DND-41 (cell line): ENCODE measurements at regions not wholly inside any gene's neighbourhood (a gene's known extent, or its start where the extent isn't known, plus 50 kb on each side); places are given as distances from the start of the nearest gene placed in this dataset.

Experiments
- ATAC-seq: fragments of 200-7000 bp; cut with Tn5 transposase; 3 replicates; pipeline ENCODE4 v1.9.1; 2021; ENCODE audit warnings: low read depth; ENCODE audit not compliant: insufficient read depth
- DNase-seq: peaks from one replicate; pipeline ENCODE4 v3.0.0-alpha.2; 2020
- H2AFZ ChIP-seq: 2 replicates; pipeline ENCODE4 v1.6.0; 2012; ENCODE audit warnings: low read depth, low read length
- H3K27ac ChIP-seq: 2 replicates; pipeline ENCODE4 v1.5.1; 2012; ENCODE audit warnings: low read length, inconsistent platforms
- H3K27me3 ChIP-seq: fragments of 200-600 bp; sonication (generic); 2 replicates; pipeline ENCODE4 v1.6.0; 2012; ENCODE audit warnings: low read length, mild to moderate bottlenecking, inconsistent platforms; ENCODE audit not compliant: insufficient read depth, poor library complexity
- H3K36me3 ChIP-seq: 2 replicates; pipeline ENCODE4 v1.5.1; 2012; ENCODE audit warnings: low read length, inconsistent platforms; ENCODE audit not compliant: insufficient read depth
- H3K4me1 ChIP-seq: 2 replicates; pipeline ENCODE4 v1.5.1; 2012; ENCODE audit warnings: mild to moderate bottlenecking, low read length; ENCODE audit not compliant: insufficient read depth
- H3K4me2 ChIP-seq: 2 replicates; pipeline ENCODE4 v1.6.0; 2012; ENCODE audit warnings: mild to moderate bottlenecking, moderate library complexity, low read length, inconsistent platforms; ENCODE audit not compliant: insufficient read depth
- H3K4me3 ChIP-seq, 2 experiments: fragments of 200-600 bp in 1 of 2; shearing (Covaris generic) in 1 of 2; 2 replicates each; pipeline ENCODE4 v1.5.1; 2012 to 2016; ENCODE audit warnings: inconsistent platforms in 2 of 2, low read length in 2 of 2, mild to moderate bottlenecking in 2 of 2, low read depth in 1 of 2, moderate library complexity in 1 of 2
- H3K79me2 ChIP-seq: 2 replicates; pipeline ENCODE4 v1.6.0; 2012; ENCODE audit warnings: low read length, inconsistent platforms; ENCODE audit not compliant: insufficient read depth
- H3K9ac ChIP-seq: 2 replicates; pipeline ENCODE4 v1.6.0; 2012; ENCODE audit warnings: low read depth, mild to moderate bottlenecking, inconsistent platforms, low read length, moderate library complexity
- H3K9me3 ChIP-seq: 2 replicates; pipeline ENCODE4 v1.5.1; 2012; ENCODE audit warnings: low read length, moderate library complexity, mild to moderate bottlenecking, inconsistent platforms; ENCODE audit not compliant: insufficient read depth, severe bottlenecking
- H4K20me1 ChIP-seq: 2 replicates; pipeline ENCODE4 v1.6.0; 2012; ENCODE audit warnings: low read length; ENCODE audit not compliant: insufficient read depth
- CTCF ChIP-seq: IDR thresholded peaks from 2 replicates; pipeline ENCODE4 v1.5.1; 2012; ENCODE audit warnings: borderline replicate concordance, low read length, moderate library complexity, mild to moderate bottlenecking; ENCODE audit not compliant: poor library complexity, severe bottlenecking; ENCODE audit errors: extremely low read depth
- EZH2 ChIP-seq: IDR thresholded peaks from 3 replicates; pipeline ENCODE4 v1.6.1; 2012; ENCODE audit warnings: borderline replicate concordance, low read depth, mild to moderate bottlenecking, moderate library complexity, low read length, inconsistent platforms; ENCODE audit not compliant: severe bottlenecking

DNA sequence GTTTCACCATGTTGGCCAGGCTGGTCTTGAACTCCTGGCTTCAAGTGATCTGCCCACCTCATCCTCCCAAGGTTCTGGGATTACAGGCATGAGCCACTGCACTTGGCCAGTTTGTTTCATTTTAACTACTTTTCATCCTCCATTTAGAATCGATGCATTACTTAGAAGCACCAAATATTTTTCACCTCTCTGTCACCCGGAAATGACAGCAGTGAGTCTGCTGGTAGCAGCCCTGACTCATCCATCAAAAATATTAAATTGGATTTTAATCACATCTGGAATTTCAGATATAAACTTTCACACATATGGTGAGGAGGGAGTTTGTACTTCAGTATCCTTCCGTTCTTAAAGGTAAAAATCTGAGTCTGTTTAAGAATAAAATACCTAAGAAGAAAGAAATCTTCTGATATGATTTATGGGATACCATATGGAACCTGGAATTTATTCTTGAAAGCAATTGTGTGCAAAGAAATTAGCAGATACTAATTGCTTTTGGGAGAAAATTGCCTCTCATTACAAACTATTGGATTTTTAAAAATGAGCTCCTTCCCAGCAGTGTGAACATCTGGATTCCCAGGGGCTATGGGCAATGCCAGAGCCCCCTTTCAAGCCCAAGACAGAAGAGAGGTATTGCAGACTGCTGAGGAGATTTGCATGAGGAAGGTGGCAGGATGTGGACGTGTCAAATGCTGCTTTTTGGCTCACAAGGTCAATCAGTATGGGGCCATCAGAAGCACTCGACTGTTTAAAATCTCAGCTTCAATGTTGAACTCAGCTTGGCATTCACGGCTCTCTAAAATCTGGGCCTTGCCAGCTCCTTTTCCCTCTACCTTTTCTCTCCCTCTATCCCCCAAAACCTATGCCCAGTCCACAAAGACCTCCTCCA, 279.5 kb upstream of the SIX2 start:
- no peaks in the 10 kb centered on the region for H3K79me2 ChIP-seq
- H4K20me1 ChIP-seq: no peaks in the 10 kb centered on the region
- H3K9me3 ChIP-seq: no peaks in the 10 kb centered on the region
- H2AFZ ChIP-seq: no peak overlapping the region
- H3K9ac ChIP-seq: no peak overlapping the region
- no peaks in the 10 kb centered on the region for H3K27me3 ChIP-seq
- no peak overlapping the region for H3K27ac ChIP-seq
- no peak overlapping the region for H3K4me2 ChIP-seq
- H3K4me1 ChIP-seq: no peaks in the 10 kb centered on the region
- H3K36me3 ChIP-seq: no peaks in the 10 kb centered on the region
- DNase-seq (no peak), ATAC-seq (no peak)
- H3K4me3 ChIP-seq: no peak overlapping the region
- no peak for TF ChIP-seq CTCF
- TF ChIP-seq EZH2: no peak

DNA sequence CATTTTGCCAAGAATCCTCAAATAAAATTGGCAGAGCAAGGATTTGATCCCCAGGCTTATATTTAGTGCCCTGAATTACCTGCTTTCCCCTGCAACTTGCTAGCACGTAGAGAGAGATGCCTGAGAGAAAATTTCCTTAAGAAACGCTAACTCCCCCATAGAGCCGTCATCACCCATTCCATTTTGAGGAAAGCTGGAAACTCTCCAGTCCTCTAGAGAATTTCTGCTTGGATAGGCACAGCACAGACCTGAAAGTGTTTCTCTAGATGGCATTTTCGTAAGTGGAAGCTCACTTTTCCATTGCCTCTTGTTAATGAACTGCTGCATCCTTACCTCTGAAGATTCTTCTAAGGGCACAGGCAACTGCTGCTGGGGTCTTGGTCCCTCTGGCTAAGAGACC, 277.8 kb upstream of the SIX2 start:
- ATAC-seq: no peak
- Histone ChIP-seq H3K36me3 (no peaks in the 10 kb centered on the region), H3K4me2 (no peak overlapping the region), H3K4me3 (no peak overlapping the region), H3K27ac (no peak overlapping the region), H3K27me3 (no peaks in the 10 kb centered on the region), H3K9me3 (no peaks in the 10 kb centered on the region), H3K4me1 (no peaks in the 10 kb centered on the region), H2AFZ (no peak overlapping the region), H4K20me1 (no peaks in the 10 kb centered on the region), H3K79me2 (no peaks in the 10 kb centered on the region), H3K9ac (no peak overlapping the region)
- TF ChIP-seq EZH2: no peak
- TF ChIP-seq CTCF: no peak
- DNase-seq: no peak

- H3K27me3 ChIP-seq: no peaks in the 10 kb centered on the region
- no peaks in the 10 kb centered on the region for H3K79me2 ChIP-seq
- DNase-seq: no peak
- no peaks in the 10 kb centered on the region for H4K20me1 ChIP-seq
- TF ChIP-seq CTCF (no peak), EZH2 (no peak)
- no peak overlapping the region for H3K27ac ChIP-seq
- H3K4me2 ChIP-seq: no peak overlapping the region
- no peak overlapping the region for H3K4me3 ChIP-seq
- no peak overlapping the region for H2AFZ ChIP-seq
- no peak overlapping the region for H3K9ac ChIP-seq
- no peak for ATAC-seq
- no peaks in the 10 kb centered on the region for H3K9me3 ChIP-seq
- H3K4me1 ChIP-seq: no peaks in the 10 kb centered on the region
- H3K36me3 ChIP-seq: no peaks in the 10 kb centered on the region
Measured at GRCh38 chr2:45285771-45286390, 276.6 kb upstream of the SIX2 start.
